Omental fat pad (tissue), 3 donors: ENCODE measurements at regions not wholly inside any gene's neighbourhood (a gene's known extent, or its start where the extent isn't known, plus 50 kb on each side); places are given as distances from the start of the nearest gene placed in this dataset.

ENCODE experiments used
- ATAC-seq: fragments of 150-250 bp; one replicate; pipeline ENCODE4 v1.9.1; 2016; ENCODE audit warnings: mild to moderate bottlenecking, moderate library complexity; ENCODE audit not compliant: low FRiP score
- DNase-seq: peaks from one replicate; pipeline ENCODE4 v3.0.0-alpha.2; 2019; ENCODE audit warnings: low spot score
- TF ChIP-seq, protein P1 (sequence below), 3 donors: fragments of 450-650 bp; IDR thresholded peaks; one replicate each; pipeline ENCODE4 v1.5.1; 2016 to 2017; ENCODE audit warnings: antibody characterized with exemption in 3 of 3, mild to moderate bottlenecking in 3 of 3, moderate library complexity in 2 of 3

- DNase-seq (no peak), ATAC-seq (peak; percentile 57)
- TF ChIP-seq, protein P1, sequence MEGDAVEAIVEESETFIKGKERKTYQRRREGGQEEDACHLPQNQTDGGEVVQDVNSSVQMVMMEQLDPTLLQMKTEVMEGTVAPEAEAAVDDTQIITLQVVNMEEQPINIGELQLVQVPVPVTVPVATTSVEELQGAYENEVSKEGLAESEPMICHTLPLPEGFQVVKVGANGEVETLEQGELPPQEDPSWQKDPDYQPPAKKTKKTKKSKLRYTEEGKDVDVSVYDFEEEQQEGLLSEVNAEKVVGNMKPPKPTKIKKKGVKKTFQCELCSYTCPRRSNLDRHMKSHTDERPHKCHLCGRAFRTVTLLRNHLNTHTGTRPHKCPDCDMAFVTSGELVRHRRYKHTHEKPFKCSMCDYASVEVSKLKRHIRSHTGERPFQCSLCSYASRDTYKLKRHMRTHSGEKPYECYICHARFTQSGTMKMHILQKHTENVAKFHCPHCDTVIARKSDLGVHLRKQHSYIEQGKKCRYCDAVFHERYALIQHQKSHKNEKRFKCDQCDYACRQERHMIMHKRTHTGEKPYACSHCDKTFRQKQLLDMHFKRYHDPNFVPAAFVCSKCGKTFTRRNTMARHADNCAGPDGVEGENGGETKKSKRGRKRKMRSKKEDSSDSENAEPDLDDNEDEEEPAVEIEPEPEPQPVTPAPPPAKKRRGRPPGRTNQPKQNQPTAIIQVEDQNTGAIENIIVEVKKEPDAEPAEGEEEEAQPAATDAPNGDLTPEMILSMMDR (IDR thresholded peaks at IDR 0.05), result no peak
These were observed 518.6 kb upstream of the ZP4 start for GRCh38 chr1:238409191-238409850.

DNA sequence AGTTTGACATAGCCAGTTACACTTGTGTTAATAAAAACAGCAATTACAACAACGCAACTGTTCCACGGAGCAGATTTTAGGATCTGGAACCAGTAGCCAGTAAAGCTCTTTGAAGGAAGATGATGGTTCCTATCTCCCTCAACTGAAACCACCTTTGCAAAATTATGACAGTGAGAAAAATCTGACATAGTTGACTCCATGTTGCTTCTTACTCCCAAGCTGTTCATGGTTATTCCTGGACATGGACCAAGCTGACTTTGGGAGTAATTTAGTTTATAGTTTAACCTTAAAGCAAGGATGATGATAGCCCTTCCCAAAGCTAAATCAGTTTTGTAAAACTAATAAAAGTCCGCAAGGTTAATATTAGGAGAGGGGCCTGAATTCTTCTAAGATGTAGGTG is 518.0 kb upstream of the ZP4 start:
- TF ChIP-seq, protein P1 (IDR thresholded peaks at IDR 0.05), result no peak
- ATAC-seq (no peak), DNase-seq (no peak)

- TF ChIP-seq, protein P1 (IDR thresholded peaks at IDR 0.05), result no peak
- no peak for DNase-seq
- ATAC-seq, result no peak
These were observed 515.6 kb upstream of the ZP4 start for GRCh38 chr1:238406098-238406860.

GRCh38 chr1:238404921-238405320 is 514.2 kb upstream of the ZP4 start:
- TF ChIP-seq, protein P1 (IDR thresholded peaks at IDR 0.05), result no peak
- ATAC-seq (no peak), DNase-seq (no peak)

DNA sequence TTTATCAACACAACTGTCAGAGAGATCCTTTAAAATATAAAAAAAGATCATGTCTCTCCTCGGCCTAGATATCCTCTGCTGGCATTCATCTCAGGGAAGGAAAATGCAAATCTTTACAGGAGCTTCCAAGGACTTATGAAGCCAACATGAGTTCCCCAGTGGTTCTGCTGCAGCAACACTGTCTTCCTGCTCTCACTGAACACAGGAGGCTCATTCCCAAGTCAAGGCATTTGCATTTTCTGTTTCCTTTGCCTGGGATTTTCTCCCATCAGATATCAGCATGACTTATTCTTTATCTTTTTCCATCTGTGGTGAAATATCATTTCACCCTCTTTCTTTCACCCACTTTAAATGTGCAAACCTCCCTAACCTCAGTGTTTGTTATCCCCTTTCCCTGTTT is 513.8 kb upstream of the ZP4 start:
- TF ChIP-seq, protein P1 (IDR thresholded peaks at IDR 0.05), result no peak
- ATAC-seq, result no peak

DNA sequence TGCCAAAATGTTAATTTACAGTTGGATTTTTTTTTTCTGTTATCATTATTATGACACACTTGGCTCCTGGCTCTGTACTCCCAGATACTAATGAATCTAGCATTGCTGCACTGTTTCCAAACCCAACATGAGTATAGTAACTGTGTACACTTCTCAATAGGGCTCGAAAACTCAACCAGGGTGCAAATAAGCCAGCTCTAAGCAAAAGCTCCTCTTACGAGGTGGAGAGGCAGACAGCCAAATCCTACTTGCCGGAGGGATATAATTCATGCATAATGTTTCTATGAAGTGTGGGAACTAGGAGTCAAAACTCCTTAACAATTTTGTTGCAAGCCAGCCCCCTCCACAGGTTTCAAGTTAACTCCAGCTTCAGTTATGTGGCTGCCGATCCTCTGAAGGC is 510.4 kb upstream of the ZP4 start:
- DNase-seq (no peak), ATAC-seq (no peak)
- TF ChIP-seq, protein P1 (IDR thresholded peaks at IDR 0.05), result no peak

More for the DNA sequence above, 513.8 kb upstream of the ZP4 start:
- no peak for DNase-seq

DNA sequence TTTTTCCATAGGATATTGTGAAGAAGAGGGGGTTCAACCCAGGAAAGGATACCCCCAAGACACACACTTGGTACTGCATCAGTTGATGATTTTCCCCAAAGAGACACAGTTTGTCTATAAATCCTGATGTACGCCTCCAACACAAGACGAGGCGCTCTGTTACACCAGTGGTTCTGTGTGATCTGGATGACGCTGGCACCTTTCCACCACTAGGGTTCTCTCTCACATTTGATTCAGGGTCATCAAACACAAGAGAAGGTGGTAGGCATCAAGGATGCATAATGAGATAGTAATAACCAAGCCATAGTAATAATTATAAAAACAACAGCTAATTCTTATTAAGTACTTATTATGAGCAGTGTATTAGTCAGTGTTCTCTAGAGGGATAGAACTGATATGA is 508.8 kb upstream of the ZP4 start:
- ATAC-seq (no peak), DNase-seq (no peak)
- TF ChIP-seq, protein P1 (IDR thresholded peaks at IDR 0.05), result no peak
